ENCODE measurements at regions not wholly inside any gene's neighbourhood (a gene's known extent, or its start where the extent isn't known, plus 50 kb on each side); places are given as distances from the start of the nearest gene placed in this dataset.

DNA sequence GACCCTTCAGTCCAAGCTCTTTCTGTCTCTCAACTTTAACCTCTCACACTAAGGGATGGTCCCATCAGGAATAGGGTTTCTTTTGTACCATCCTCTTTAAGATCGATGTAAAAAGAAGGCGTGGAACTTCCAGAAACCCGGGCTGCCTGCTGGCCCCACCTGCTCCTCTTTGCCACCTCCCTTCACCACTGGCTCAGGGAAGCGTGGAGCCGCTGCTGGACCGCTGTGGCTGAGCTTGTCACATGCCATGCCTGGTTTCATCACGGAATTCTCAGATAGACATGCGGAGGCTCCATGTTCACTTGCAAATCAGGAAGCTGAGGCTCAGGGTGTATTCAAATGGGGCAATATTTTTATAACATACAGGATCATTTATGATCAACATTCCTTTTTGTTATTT is 399.7 kb downstream of the BRD1 start:
- TF ChIP-seq EP300 (IDR thresholded peaks at IDR 0.05) (no peak), POLR2A (IDR thresholded peaks at IDR 0.05) (no peak)
